OCI-LY3 (cell line): ENCODE measurements at regions not wholly inside any gene's neighbourhood (a gene's known extent, or its start where the extent isn't known, plus 50 kb on each side); places are given as distances from the start of the nearest gene placed in this dataset.

ENCODE experiments used
- H2AFZ ChIP-seq: fragments of 200-600, 300-600 bp; shearing (Covaris generic); 2 replicates; pipeline ENCODE4 v1.6.0; 2014; ENCODE audit warnings: antibody characterized with exemption, low read depth, low read length
- H3K27ac ChIP-seq: fragments of 200-600, 300-600 bp; sonication (generic); 2 replicates; pipeline ENCODE4 v1.5.1; 2014; ENCODE audit warnings: mild to moderate bottlenecking, low read length, moderate library complexity, mixed read lengths
- H3K27me3 ChIP-seq: fragments of 200-600, 300-600 bp; sonication (generic); 2 replicates; pipeline ENCODE4 v1.6.1; 2014; ENCODE audit warnings: low read depth, low read length, mixed read lengths
- H3K36me3 ChIP-seq: fragments of 200-600, 300-600 bp; sonication (generic); replicated peaks from 2 replicates; pipeline ENCODE3; 2014; ENCODE audit warnings: low read depth, low read length, mixed read lengths
- H3K4me1 ChIP-seq: fragments of 300-600, 200-600 bp; sonication (generic); 2 replicates; pipeline ENCODE4 v1.6.1; 2014; ENCODE audit warnings: low read length, mixed read lengths
- H3K4me2 ChIP-seq: fragments of 200-600, 300-600 bp; sonication (generic); 2 replicates; pipeline ENCODE4 v1.6.1; 2014; ENCODE audit warnings: low read length, mixed read lengths
- H3K4me3 ChIP-seq: fragments of 300-600, 200-600 bp; sonication (generic); 2 replicates; pipeline ENCODE4 v1.5.1; 2014; ENCODE audit warnings: antibody characterized with exemption, mild to moderate bottlenecking, low read length, moderate library complexity
- H3K79me2 ChIP-seq: fragments of 300-600, 200-600 bp; shearing (Covaris generic); 2 replicates; pipeline ENCODE4 v1.6.1; 2014; ENCODE audit warnings: mild to moderate bottlenecking, low read length, mixed read lengths
- H3K9ac ChIP-seq: fragments of 300-600, 200-600 bp; shearing (Covaris generic); 2 replicates; pipeline ENCODE4 v1.6.0; 2014; ENCODE audit warnings: mild to moderate bottlenecking, low read length, moderate library complexity
- H3K9me3 ChIP-seq: fragments of 200-600, 300-600 bp; shearing (Covaris generic); 2 replicates; pipeline ENCODE4 v1.6.1; 2014; ENCODE audit warnings: low read length, mixed read lengths; ENCODE audit not compliant: insufficient read depth
- H4K20me1 ChIP-seq: fragments of 200-600, 300-600 bp; sonication (generic); 2 replicates; pipeline ENCODE4 v1.6.1; 2016; ENCODE audit warnings: low read length, mixed read lengths; ENCODE audit not compliant: insufficient read depth
- EZH2phosphoT487 ChIP-seq: fragments of 200-600 bp; shearing (Covaris generic); IDR thresholded peaks from 2 replicates; pipeline ENCODE4 v1.6.1; 2018; ENCODE audit warnings: antibody characterized with exemption, mixed run types, low read depth
- TF ChIP-seq, protein P1 (sequence below): fragments of 200-600, 300-600 bp; sonication (generic); IDR thresholded peaks from 2 replicates; pipeline ENCODE4 v1.5.1; 2014; ENCODE audit warnings: antibody characterized with exemption, low read length, low read depth

DNA sequence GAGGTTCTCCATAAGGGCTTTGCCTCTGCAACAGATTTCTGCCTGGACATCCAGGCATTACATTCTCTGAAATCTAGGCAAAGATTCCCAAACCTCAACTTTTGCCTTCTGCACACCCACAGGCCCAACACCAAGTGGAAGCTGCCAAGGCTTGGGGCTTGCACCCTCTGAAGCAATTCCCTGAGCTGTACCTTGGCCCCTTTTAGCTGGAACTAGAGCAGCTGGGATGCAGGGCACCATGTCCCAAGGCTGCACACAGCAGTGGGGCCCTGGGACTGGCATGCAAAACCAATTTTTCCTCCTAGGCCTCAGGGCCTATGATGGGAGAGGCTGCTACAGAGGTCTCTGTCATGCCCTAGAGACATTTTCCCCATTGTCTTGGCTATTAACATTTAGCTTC, 943.2 kb downstream of the PCDH17 start:
- no peak for TF ChIP-seq EZH2phosphoT487
- TF ChIP-seq, protein P1, sequence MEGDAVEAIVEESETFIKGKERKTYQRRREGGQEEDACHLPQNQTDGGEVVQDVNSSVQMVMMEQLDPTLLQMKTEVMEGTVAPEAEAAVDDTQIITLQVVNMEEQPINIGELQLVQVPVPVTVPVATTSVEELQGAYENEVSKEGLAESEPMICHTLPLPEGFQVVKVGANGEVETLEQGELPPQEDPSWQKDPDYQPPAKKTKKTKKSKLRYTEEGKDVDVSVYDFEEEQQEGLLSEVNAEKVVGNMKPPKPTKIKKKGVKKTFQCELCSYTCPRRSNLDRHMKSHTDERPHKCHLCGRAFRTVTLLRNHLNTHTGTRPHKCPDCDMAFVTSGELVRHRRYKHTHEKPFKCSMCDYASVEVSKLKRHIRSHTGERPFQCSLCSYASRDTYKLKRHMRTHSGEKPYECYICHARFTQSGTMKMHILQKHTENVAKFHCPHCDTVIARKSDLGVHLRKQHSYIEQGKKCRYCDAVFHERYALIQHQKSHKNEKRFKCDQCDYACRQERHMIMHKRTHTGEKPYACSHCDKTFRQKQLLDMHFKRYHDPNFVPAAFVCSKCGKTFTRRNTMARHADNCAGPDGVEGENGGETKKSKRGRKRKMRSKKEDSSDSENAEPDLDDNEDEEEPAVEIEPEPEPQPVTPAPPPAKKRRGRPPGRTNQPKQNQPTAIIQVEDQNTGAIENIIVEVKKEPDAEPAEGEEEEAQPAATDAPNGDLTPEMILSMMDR, result no peak
- H3K4me3 ChIP-seq, result no peak overlapping the region

DNA sequence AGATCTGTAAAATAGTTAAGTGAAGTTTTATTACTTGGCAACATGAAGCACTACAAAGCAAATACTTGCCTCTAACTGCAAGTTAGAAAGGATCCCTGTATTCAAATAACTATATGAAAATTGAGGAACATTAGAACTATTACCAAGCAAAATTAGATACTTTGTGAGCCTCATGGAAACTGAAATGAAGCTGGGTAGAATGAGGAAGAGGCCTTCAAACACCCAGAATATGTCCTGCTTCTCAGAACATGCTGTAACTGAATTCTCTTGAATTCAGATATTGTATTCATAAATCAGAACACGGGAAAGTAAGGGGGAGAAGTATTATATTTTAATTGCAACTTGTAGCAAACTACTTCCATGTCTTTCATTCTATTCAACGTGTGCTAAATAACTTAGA, 947.9 kb downstream of the PCDH17 start:
- Histone ChIP-seq H4K20me1 (no peaks in the 10 kb centered on the region), H3K9ac (no peak overlapping the region), H3K79me2 (no peaks in the 10 kb centered on the region), H3K36me3 (peaks cover 2% of the 10 kb centered on the region), H3K4me3 (no peak overlapping the region), H3K27ac (no peak overlapping the region), H3K4me2 (no peak overlapping the region), H3K4me1 (no peaks in the 10 kb centered on the region), H2AFZ (no peak overlapping the region), H3K27me3 (no peaks in the 10 kb centered on the region), H3K9me3 (no peaks in the 10 kb centered on the region)
- TF ChIP-seq EZH2phosphoT487, result no peak
- TF ChIP-seq, protein P1, result no peak

More for the DNA sequence above, 943.2 kb downstream of the PCDH17 start:
- no peak overlapping the region for H3K27ac ChIP-seq
- no peaks in the 10 kb centered on the region for H3K79me2 ChIP-seq
- H3K9me3 ChIP-seq, result peaks cover 3% of the 10 kb centered on the region
- no peaks in the 10 kb centered on the region for H4K20me1 ChIP-seq
- H2AFZ ChIP-seq, result no peak overlapping the region
- peaks cover 11% of the 10 kb centered on the region for H3K4me1 ChIP-seq
- H3K27me3 ChIP-seq, result no peaks in the 10 kb centered on the region
- no peak overlapping the region for H3K9ac ChIP-seq
- H3K4me2 ChIP-seq, result no peak overlapping the region
- peaks cover 18% of the 10 kb centered on the region for H3K36me3 ChIP-seq

- H3K4me1 ChIP-seq, result peaks cover 5% of the 10 kb centered on the region
- no peak overlapping the region for H3K9ac ChIP-seq
- H3K4me2 ChIP-seq, result no peak overlapping the region
- no peak overlapping the region for H3K27ac ChIP-seq
- TF ChIP-seq EZH2phosphoT487, result no peak
- TF ChIP-seq, protein P1, result no peak
- H3K36me3 ChIP-seq, result no peaks in the 10 kb centered on the region
- no peaks in the 10 kb centered on the region for H3K9me3 ChIP-seq
- no peak overlapping the region for H2AFZ ChIP-seq
- H3K27me3 ChIP-seq, result no peaks in the 10 kb centered on the region
- no peaks in the 10 kb centered on the region for H4K20me1 ChIP-seq
- no peak overlapping the region for H3K4me3 ChIP-seq
- H3K79me2 ChIP-seq, result no peaks in the 10 kb centered on the region
These were observed 952.4 kb downstream of the PCDH17 start for GRCh38 chr13:58583966-58584365.

DNA sequence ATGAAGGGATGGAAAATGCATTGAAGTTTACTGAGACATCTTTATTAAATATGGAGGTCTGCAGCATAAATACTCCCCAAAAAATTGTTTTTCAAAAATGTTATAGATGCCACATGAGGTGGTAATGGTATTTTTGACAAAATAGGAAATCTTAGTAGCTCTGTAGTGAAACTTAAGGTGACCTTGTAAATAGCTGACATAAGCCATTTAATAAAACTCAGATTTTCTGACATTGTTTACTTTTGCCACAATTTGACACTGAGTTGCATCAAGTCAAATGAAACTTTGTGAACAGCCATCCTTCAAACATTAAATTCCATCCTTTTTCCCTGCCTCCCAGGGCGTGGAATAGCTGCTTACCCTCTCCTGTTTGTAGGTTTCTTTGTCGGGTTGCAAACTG, 953.1 kb downstream of the PCDH17 start:
- Histone ChIP-seq H3K9me3 (no peaks in the 10 kb centered on the region), H3K36me3 (no peaks in the 10 kb centered on the region), H2AFZ (no peak overlapping the region), H3K4me1 (peaks cover 5% of the 10 kb centered on the region), H3K27me3 (no peaks in the 10 kb centered on the region), H4K20me1 (no peaks in the 10 kb centered on the region), H3K9ac (no peak overlapping the region), H3K27ac (no peak overlapping the region), H3K4me2 (no peak overlapping the region), H3K79me2 (no peaks in the 10 kb centered on the region), H3K4me3 (no peak overlapping the region)
- no peak for TF ChIP-seq EZH2phosphoT487
- TF ChIP-seq, protein P1, result no peak
